SW480 (cell line): ENCODE measurements at regions not wholly inside any gene's neighbourhood (a gene's known extent, or its start where the extent isn't known, plus 50 kb on each side); places are given as distances from the start of the nearest gene placed in this dataset.

ENCODE experiments used
- DNase-seq: peaks from one replicate; pipeline ENCODE4 v3.0.0-alpha.2; 2016; ENCODE audit warnings: low spot score

- no peak for DNase-seq
Measured at GRCh38 chr12:24414480-24414879, 465.0 kb upstream of the SOX5 start.

DNA sequence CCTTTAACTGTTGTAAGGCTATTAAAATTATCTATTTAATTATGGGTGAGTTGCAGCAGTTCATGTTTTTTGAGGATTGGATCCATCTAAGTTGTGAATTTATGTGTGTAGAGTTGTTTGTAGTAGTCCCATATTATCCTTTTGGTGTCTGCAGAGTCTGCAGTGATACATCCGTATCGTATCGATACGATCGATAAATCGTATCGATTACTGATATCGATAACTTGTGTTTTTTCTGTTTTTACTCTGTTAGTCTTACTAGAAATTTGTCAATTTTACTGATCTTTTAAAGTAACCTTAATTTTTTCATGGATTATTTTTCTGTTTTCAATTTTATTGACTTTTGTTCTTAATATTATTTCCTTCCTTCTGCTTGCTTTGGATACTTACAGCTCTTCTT is 462.5 kb upstream of the SOX5 start:
- DNase-seq: no peak

- DNase-seq: no peak
Measured at GRCh38 chr12:24409868-24410267, 460.4 kb upstream of the SOX5 start.

DNA sequence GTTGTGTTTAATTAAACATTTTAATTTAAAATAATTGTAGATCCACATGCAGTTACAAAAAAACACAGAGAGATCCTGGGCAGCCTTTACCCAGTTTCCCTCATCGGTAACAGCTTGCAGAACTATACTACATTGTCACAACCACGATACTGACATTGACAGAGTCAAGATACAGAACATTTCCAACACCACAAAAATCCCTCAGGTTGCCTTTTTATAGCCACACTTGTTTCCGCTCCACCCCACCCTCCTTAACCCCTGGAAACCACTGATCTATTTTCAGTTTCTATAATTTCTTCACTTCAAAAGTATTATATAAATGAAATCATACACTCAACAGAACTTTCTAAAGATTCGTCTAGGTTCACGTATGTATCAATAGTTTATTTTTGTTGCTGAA is 458.8 kb upstream of the SOX5 start:
- no peak for DNase-seq

GRCh38 chr12:24407884-24408283 is 458.4 kb upstream of the SOX5 start:
- DNase-seq: no peak

- no peak for DNase-seq
Measured at GRCh38 chr12:24404086-24404815, 454.8 kb upstream of the SOX5 start.

GRCh38 chr12:24400533-24400932 is 451.1 kb upstream of the SOX5 start:
- no peak for DNase-seq

- no peak for DNase-seq
Measured at GRCh38 chr12:24398605-24399004, 449.1 kb upstream of the SOX5 start.

GRCh38 chr12:24396224-24396623 is 446.8 kb upstream of the SOX5 start:
- no peak for DNase-seq

DNA sequence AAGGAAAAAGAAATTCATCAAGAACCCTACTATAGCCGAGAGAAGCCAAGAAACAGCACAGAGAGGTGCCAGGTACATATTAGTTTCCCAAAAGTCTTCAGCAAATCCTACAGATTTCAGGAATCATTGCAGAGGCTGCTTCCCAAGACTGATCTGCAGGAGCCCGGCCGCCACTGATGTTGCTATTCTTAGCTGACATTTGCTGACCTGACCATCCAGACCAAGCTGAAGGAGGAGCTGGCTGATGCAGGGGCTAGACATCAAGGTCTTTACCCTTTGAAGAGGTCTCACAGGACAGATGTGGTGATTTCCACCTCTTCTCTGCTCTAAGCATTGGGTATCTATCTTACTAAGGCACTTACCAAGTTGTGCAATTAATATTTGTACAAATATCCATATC is 444.8 kb upstream of the SOX5 start:
- DNase-seq: no peak

DNA sequence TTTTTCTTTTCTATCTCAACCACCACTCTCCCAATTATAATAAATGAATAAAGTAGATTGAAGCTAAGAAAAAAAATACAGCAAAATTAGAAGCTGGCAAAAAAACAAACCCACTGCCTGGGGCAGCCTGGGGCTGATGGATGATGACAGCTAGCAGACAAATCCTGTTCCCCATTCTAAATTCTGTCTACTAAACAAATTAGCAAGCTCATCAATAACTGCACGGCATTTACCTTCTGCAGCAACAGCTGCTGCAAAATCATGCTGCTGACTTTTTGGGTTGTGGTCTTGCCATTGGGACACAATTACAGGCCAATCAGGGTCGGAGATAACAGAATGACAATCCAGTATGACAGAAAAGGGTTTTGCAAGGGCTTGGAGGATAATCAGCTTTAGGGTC is 443.6 kb upstream of the SOX5 start:
- no peak for DNase-seq

DNA sequence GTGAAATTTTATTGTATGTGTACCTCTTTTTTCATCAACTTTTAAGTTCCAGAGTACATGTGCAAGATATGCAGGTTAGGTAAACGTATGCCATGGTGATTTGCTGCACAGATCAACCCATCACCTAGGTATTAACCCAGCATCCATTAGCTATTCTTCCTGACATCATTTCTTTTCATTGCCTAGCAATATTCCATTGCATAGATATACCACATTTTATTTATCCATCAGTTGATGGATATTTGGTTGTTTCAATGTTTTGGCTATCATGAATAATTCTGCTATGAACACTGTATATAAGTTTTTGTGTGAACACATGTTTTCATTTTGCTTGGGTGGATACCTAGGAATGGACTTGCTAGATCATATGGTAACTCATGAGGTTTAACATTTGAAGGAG is 439.9 kb upstream of the SOX5 start:
- DNase-seq: no peak

DNA sequence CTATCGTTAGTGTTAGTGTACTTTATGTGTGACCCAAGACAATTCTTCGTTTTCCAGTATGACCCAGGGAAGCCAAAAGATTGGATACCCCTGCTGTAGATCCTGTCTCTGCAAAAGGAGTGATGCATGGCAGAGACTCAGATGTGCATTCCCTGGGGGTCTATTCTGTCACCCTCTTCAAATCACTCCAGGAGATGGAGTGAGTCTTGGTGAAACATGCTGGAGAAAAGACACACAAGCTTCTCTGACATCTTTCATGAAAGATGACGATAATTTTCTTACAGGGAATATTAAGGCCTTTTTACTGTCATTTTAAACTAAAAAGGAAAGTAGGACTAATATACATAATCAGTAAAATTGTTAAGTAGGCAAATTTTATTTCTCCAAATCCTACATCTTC is 437.9 kb upstream of the SOX5 start:
- no peak for DNase-seq

GRCh38 chr12:24386836-24387235 is 437.4 kb upstream of the SOX5 start:
- DNase-seq: no peak

DNA sequence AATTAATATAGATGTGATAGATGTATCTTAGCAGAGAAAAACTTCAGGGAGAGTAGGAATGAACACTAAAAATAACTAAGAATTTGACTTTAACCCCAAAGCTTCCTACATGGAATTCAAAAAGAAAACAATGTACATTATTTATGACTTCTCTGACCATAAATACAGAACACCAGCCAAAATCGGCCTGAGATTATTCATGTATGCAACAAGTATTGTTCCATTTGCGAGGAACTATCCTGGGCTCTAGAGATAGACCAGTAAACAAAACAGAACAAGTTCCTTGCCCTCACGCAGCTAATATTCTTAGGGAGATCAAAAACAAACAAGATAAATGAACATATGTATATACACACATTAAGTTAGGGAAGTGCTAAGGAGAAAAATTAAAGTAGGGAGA is 432.3 kb upstream of the SOX5 start:
- no peak for DNase-seq

DNA sequence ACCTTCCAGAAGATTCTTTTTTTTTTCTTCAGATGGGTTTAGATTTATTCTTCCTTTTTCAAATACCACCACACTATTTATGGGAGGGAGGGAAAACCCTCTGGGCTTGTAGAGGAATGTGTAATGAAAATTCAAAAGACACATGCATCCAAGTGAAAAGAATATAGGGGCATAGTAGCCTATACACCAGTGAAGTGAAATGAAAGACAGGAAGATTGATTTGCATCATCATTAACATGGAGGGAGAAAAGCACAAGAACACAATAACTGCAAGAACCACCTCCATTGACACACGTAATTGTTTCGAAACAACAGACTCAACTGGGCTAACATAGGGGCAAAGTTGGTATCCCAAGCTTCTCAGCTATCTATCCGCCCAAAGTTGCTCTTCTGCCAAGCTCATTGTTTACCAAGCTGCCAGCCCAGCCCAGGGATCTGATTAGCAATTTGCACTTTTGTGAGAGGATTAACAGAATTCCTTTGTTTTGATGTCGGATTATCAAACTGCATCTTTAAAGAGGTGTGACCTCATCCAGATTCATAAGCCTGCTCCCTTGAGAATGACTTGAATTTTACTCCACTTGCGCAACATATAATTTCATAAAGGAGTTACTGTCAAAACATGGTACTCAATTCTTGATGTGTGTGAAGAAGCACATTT is 430.5 kb upstream of the SOX5 start:
- DNase-seq: no peak

- no peak for DNase-seq
Measured at GRCh38 chr12:24379433-24379832, 430.0 kb upstream of the SOX5 start.

GRCh38 chr12:24378548-24379407 is 429.3 kb upstream of the SOX5 start:
- no peak for DNase-seq

GRCh38 chr12:24374452-24374851 is 425.0 kb upstream of the SOX5 start:
- no peak for DNase-seq

DNA sequence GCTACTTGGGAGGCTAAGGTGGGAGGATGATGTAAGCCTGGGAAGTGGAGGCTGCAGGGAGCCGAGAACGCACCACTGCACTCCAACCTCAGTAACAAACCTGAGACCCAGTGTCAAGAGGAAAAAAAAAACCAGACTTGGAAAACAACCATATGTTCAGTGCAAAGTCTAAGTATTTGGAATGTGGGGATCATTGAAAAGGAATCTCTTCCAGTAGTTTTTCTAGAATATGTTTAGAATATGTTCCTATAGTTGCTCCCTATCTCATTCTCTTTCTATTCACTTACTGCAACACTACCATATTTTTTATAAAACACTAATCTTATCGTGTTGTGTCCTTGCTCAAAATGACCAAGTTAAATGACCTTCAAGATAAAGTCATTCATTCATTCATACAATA is 423.5 kb upstream of the SOX5 start:
- DNase-seq: no peak

GRCh38 chr12:24366514-24366913 is 417.0 kb upstream of the SOX5 start:
- no peak for DNase-seq

DNA sequence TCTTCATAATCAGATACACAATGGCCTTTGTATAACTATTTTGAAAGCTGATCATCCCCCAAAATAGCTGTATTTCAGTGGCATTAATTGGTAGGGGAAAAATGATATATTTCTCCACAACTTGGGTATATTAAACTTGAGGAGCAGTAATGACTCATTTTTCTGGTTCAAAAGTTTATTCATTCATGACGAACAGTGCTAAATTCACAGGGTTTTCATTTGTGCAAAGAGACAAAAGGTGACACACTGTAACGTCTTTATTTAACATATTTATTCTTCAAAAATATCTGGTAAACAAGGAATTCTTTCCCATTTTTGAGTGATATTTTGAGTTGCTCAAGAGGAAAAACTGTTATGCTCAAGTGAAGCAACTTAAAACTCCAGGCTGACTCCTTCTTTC is 415.5 kb upstream of the SOX5 start:
- DNase-seq: no peak

GRCh38 chr12:24363177-24363754 is 413.8 kb upstream of the SOX5 start:
- no peak for DNase-seq
